ENCODE measurements at regions not wholly inside any gene's neighbourhood (a gene's known extent, or its start where the extent isn't known, plus 50 kb on each side); places are given as distances from the start of the nearest gene placed in this dataset.
A peak's percentile ranks its signal among the peaks of the same experiment; 100 is the strongest.

DNA sequence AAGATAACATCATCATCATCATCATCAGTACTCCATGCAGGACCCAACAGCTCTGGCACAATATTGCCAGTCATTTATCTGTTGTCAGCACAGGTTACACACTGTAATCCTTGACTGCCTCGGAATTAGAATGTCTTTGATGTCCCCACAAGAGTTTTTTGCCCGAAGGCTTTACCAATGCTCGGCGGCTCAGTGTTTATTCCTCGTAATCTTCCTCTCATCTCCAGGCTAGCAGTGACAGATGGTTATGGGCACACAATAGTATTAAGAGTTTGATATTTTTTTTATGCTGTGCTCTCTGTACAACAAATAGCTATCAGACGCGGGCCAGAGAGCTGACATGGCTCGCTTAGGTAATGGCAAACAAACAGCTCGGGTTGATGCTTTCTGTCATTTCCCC lies 515.2 kb downstream of the ZEB2 start (continued):
- TF ChIP-seq ZNF197 (CRISPR knock-in tag; IDR thresholded peaks at IDR 0.05; ENCODE audit: low read depth) (no peak), CXXC5 (CRISPR knock-in tag; IDR thresholded peaks at IDR 0.05) (no peak), CSDE1 (IDR thresholded peaks at IDR 0.05) (no peak), ZC3H8 (IDR thresholded peaks at IDR 0.05) (no peak), ZNF830 (CRISPR knock-in tag; IDR thresholded peaks at IDR 0.05) (no peak), ARID1B (IDR thresholded peaks at IDR 0.05) (peak; percentile 71), SMARCA4 (IDR thresholded peaks at IDR 0.05) (0 out of 2 replicates have a peak, but pooled peaks have one; percentile 34), SMARCE1 (IDR thresholded peaks at IDR 0.05) (no peak; the same call in 1 of the 2 replicates), ZZZ3 (IDR thresholded peaks at IDR 0.05) (no peak), XRCC4 (IDR thresholded peaks at IDR 0.05; ENCODE audit: extremely low read depth, insufficient read depth, insufficient read length) (no peak), CCAR2 (IDR thresholded peaks at IDR 0.05; ENCODE audit: low read depth, low read length) (no peak), SETDB1 (IDR thresholded peaks at IDR 0.05; ENCODE audit: low read length) (no peak)
- TF ChIP-seq, protein P1, sequence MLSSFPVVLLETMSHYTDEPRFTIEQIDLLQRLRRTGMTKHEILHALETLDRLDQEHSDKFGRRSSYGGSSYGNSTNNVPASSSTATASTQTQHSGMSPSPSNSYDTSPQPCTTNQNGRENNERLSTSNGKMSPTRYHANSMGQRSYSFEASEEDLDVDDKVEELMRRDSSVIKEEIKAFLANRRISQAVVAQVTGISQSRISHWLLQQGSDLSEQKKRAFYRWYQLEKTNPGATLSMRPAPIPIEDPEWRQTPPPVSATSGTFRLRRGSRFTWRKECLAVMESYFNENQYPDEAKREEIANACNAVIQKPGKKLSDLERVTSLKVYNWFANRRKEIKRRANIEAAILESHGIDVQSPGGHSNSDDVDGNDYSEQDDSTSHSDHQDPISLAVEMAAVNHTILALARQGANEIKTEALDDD (IDR thresholded peaks at IDR 0.05): no peak
- TF ChIP-seq, protein P2, sequence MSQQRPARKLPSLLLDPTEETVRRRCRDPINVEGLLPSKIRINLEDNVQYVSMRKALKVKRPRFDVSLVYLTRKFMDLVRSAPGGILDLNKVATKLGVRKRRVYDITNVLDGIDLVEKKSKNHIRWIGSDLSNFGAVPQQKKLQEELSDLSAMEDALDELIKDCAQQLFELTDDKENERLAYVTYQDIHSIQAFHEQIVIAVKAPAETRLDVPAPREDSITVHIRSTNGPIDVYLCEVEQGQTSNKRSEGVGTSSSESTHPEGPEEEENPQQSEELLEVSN (IDR thresholded peaks at IDR 0.05; ENCODE audit: borderline replicate concordance in 1 of 2, extremely low read depth in 1 of 2, insufficient read depth in 1 of 2, insufficient read length in 1 of 2, low read depth in 1 of 2, low read length in 1 of 2, poor library complexity in 1 of 2, severe bottlenecking in 1 of 2): no peak
- TF ChIP-seq, protein P3, sequence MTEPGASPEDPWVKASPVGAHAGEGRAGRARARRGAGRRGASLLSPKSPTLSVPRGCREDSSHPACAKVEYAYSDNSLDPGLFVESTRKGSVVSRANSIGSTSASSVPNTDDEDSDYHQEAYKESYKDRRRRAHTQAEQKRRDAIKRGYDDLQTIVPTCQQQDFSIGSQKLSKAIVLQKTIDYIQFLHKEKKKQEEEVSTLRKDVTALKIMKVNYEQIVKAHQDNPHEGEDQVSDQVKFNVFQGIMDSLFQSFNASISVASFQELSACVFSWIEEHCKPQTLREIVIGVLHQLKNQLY (CRISPR knock-in tag; conservative IDR thresholded peaks at IDR 0.05): no peak
- TF ChIP-seq, protein P4, sequence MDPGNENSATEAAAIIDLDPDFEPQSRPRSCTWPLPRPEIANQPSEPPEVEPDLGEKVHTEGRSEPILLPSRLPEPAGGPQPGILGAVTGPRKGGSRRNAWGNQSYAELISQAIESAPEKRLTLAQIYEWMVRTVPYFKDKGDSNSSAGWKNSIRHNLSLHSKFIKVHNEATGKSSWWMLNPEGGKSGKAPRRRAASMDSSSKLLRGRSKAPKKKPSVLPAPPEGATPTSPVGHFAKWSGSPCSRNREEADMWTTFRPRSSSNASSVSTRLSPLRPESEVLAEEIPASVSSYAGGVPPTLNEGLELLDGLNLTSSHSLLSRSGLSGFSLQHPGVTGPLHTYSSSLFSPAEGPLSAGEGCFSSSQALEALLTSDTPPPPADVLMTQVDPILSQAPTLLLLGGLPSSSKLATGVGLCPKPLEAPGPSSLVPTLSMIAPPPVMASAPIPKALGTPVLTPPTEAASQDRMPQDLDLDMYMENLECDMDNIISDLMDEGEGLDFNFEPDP (CRISPR knock-in tag; IDR thresholded peaks at IDR 0.05): no peak
- TF ChIP-seq, protein P5, sequence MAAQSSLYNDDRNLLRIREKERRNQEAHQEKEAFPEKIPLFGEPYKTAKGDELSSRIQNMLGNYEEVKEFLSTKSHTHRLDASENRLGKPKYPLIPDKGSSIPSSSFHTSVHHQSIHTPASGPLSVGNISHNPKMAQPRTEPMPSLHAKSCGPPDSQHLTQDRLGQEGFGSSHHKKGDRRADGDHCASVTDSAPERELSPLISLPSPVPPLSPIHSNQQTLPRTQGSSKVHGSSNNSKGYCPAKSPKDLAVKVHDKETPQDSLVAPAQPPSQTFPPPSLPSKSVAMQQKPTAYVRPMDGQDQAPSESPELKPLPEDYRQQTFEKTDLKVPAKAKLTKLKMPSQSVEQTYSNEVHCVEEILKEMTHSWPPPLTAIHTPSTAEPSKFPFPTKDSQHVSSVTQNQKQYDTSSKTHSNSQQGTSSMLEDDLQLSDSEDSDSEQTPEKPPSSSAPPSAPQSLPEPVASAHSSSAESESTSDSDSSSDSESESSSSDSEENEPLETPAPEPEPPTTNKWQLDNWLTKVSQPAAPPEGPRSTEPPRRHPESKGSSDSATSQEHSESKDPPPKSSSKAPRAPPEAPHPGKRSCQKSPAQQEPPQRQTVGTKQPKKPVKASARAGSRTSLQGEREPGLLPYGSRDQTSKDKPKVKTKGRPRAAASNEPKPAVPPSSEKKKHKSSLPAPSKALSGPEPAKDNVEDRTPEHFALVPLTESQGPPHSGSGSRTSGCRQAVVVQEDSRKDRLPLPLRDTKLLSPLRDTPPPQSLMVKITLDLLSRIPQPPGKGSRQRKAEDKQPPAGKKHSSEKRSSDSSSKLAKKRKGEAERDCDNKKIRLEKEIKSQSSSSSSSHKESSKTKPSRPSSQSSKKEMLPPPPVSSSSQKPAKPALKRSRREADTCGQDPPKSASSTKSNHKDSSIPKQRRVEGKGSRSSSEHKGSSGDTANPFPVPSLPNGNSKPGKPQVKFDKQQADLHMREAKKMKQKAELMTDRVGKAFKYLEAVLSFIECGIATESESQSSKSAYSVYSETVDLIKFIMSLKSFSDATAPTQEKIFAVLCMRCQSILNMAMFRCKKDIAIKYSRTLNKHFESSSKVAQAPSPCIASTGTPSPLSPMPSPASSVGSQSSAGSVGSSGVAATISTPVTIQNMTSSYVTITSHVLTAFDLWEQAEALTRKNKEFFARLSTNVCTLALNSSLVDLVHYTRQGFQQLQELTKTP (IDR thresholded peaks at IDR 0.05; ENCODE audit: low read depth in 1 of 2, partially characterized antibody in 2 of 2): no peak
